ENCODE measurements at regions not wholly inside any gene's neighbourhood (a gene's known extent, or its start where the extent isn't known, plus 50 kb on each side); places are given as distances from the start of the nearest gene placed in this dataset.

DNA sequence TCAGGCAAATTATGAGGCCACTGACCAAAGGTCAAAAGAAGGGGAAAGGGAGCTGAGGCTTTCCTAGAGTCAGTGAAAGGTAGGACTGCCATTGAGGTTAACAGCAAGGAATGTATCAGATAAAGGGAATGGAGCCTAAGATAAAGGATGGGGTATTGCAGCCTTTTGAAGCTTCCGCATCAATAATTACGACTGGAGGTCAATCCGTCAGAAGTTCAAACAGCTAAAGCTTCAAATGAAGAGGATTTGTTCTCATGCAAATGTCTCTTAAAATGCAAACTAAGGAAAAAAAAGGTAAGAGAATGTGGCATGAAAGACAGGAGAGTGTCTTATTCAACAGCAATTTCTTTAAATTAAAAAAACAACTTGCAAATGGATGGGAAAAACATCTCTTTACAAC is 341.1 kb upstream of the RGMB start:
- TF ChIP-seq, protein P1, sequence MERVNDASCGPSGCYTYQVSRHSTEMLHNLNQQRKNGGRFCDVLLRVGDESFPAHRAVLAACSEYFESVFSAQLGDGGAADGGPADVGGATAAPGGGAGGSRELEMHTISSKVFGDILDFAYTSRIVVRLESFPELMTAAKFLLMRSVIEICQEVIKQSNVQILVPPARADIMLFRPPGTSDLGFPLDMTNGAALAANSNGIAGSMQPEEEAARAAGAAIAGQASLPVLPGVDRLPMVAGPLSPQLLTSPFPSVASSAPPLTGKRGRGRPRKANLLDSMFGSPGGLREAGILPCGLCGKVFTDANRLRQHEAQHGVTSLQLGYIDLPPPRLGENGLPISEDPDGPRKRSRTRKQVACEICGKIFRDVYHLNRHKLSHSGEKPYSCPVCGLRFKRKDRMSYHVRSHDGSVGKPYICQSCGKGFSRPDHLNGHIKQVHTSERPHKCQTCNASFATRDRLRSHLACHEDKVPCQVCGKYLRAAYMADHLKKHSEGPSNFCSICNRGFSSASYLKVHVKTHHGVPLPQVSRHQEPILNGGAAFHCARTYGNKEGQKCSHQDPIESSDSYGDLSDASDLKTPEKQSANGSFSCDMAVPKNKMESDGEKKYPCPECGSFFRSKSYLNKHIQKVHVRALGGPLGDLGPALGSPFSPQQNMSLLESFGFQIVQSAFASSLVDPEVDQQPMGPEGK (CRISPR knock-in tag; IDR thresholded peaks at IDR 0.05; ENCODE audit: borderline replicate concordance): no peak
- no peak for TF ChIP-seq OSR1 (CRISPR knock-in tag; IDR thresholded peaks at IDR 0.05)
- TF ChIP-seq ZFP3 (CRISPR knock-in tag; IDR thresholded peaks at IDR 0.05): no peak
- no peak for TF ChIP-seq ZC3H10 (CRISPR knock-in tag; IDR thresholded peaks at IDR 0.05)
- no peak for TF ChIP-seq ARNTL (CRISPR knock-in tag; IDR thresholded peaks at IDR 0.05; ENCODE audit: borderline replicate concordance, low read depth)
- no peak for TF ChIP-seq CSDC2 (CRISPR knock-in tag; IDR thresholded peaks at IDR 0.05)
- TF ChIP-seq SNAI2 (CRISPR knock-in tag; IDR thresholded peaks at IDR 0.05): no peak
- TF ChIP-seq ZNF565 (CRISPR knock-in tag; conservative IDR thresholded peaks at IDR 0.05; ENCODE audit: low read depth): no peak
- TF ChIP-seq GLIS3 (CRISPR knock-in tag; IDR thresholded peaks at IDR 0.05): no peak
- TF ChIP-seq, protein P2, sequence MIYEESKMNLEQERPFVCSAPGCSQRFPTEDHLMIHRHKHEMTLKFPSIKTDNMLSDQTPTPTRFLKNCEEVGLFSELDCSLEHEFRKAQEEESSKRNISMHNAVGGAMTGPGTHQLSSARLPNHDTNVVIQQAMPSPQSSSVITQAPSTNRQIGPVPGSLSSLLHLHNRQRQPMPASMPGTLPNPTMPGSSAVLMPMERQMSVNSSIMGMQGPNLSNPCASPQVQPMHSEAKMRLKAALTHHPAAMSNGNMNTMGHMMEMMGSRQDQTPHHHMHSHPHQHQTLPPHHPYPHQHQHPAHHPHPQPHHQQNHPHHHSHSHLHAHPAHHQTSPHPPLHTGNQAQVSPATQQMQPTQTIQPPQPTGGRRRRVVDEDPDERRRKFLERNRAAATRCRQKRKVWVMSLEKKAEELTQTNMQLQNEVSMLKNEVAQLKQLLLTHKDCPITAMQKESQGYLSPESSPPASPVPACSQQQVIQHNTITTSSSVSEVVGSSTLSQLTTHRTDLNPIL (CRISPR knock-in tag; IDR thresholded peaks at IDR 0.05; ENCODE audit: low read depth): no peak
- no peak for TF ChIP-seq PPARA (CRISPR knock-in tag; IDR thresholded peaks at IDR 0.05; ENCODE audit: borderline replicate concordance)
